Muscle layer of colon (tissue), 2 donors: ENCODE measurements at regions not wholly inside any gene's neighbourhood (a gene's known extent, or its start where the extent isn't known, plus 50 kb on each side); places are given as distances from the start of the nearest gene placed in this dataset.

Experiments
- H3K27ac ChIP-seq: one replicate; pipeline ENCODE4 v1.7.0; 2013; ENCODE audit warnings: low read depth, mild to moderate bottlenecking, low read length, moderate library complexity
- H3K27me3 ChIP-seq, 2 donors: one replicate each; pipeline ENCODE4 v1.7.0; 2013; ENCODE audit warnings: low read length in 2 of 2, mild to moderate bottlenecking in 2 of 2; ENCODE audit not compliant: insufficient read depth in 2 of 2, control insufficient read depth in 1 of 2
- H3K36me3 ChIP-seq: one replicate; pipeline ENCODE4 v1.7.0; 2013; ENCODE audit warnings: mild to moderate bottlenecking, low read length; ENCODE audit not compliant: insufficient read depth
- H3K4me1 ChIP-seq: one replicate; pipeline ENCODE4 v1.7.0; 2013; ENCODE audit warnings: mild to moderate bottlenecking, low read length; ENCODE audit not compliant: insufficient read depth
- H3K4me3 ChIP-seq, 2 donors: one replicate each; pipeline ENCODE4 v1.7.0; 2013; ENCODE audit warnings: low read length in 2 of 2, low read depth in 1 of 2, mild to moderate bottlenecking in 1 of 2, moderate library complexity in 1 of 2
- H3K9ac ChIP-seq: one replicate; pipeline ENCODE4 v1.7.0; 2013; ENCODE audit warnings: low read length
- H3K9me3 ChIP-seq: one replicate; pipeline ENCODE4 v1.7.0; 2013; ENCODE audit warnings: mild to moderate bottlenecking, low read length
- donor health status: abdominal sarcoma.
- donor health status: Adenocarcinoma of cecum.

DNA sequence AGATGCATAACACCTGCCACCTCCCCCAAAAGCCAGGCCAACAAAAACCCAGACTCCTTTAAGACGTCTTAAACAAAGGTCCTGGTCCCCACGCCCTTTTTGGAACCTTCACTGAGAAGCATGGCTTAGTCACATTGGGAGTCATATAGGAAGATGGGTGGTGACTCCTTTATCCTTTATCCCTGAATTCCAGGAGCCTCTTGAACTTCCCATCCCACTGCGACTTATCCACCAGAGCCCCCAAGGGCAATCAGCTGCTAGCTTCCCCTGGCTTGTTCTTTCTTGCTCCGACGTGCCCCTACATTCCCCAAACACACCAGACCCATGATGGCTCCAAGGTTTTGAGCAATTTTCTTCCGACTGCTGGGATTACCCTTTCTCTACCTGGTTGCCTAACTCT lies 567.0 kb upstream of the CADM1 start:
- Histone ChIP-seq H3K9ac (no peak overlapping the region), H3K36me3 (no peaks in the 10 kb centered on the region), H3K27ac (no peak overlapping the region), H3K4me1 (no peaks in the 10 kb centered on the region), H3K9me3 (no peaks in the 10 kb centered on the region), H3K4me3 (no peak overlapping the region), H3K27me3 (no peaks in the 10 kb centered on the region)

DNA sequence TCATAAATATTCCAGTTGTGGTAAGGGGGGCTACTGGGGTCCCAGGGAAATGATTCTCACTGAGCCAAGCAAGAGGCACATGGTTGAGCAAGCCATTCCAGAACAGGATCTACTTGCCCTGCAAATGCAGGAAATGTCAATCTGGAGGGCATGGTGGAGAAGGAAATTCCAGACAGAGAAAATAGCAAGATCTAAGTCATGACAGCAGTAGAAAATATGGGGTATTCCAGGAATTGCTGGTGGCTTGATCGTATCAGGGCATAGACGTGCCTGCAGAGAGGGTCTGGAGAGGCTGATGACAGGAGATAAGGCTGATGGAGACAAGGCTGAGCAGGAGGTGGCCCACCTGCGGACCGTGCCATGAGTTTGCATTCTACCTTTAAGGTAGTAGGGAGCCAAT lies 566.3 kb upstream of the CADM1 start:
- Histone ChIP-seq H3K9me3 (no peaks in the 10 kb centered on the region), H3K27ac (no peak overlapping the region), H3K36me3 (no peaks in the 10 kb centered on the region), H3K4me1 (no peaks in the 10 kb centered on the region), H3K27me3 (no peaks in the 10 kb centered on the region), H3K4me3 (no peak overlapping the region), H3K9ac (no peak overlapping the region)

DNA sequence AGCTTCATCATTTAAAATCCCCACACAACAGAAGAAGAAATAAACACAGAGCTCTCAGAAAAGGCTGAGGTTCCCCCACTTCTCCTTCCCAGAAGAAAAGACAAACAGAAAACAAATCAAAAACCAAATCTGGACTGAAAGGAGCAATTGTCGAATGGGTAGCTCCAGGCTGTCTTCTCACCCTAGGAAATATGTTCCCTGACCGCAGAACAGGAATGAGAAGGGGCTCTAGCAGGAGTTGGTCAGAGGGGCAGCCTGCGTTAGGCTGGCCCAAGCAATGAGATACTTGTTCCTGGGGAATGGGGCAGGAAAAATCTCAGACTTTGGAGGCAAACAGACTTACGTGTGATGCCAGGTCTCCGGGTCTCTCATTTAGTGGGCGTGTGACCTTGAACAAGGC lies 562.6 kb upstream of the CADM1 start:
- no peaks in the 10 kb centered on the region for H3K4me1 ChIP-seq
- H3K27ac ChIP-seq = no peak overlapping the region
- H3K4me3 ChIP-seq = no peak overlapping the region
- H3K27me3 ChIP-seq = no peaks in the 10 kb centered on the region
- no peak overlapping the region for H3K9ac ChIP-seq
- H3K36me3 ChIP-seq = no peaks in the 10 kb centered on the region
- H3K9me3 ChIP-seq = no peaks in the 10 kb centered on the region

DNA sequence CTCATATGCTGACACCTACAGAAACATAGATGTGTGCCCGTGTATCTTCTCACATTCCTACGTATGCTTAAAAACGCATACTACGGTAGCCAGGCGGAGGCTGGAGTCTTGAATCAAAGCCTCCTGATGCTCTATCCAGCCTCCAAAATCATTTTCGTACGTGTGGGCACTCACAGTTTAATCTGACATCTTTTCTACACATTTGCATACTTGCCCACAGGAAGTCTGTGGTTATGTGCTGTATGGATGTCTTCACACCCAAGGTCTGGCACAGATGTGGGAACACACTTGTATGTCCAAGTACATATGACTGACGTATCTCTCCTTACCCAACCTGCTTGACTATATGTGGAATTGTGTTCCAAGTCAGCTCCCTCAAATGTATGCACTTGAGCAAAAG lies 561.8 kb upstream of the CADM1 start:
- Histone ChIP-seq H3K27me3 (no peaks in the 10 kb centered on the region), H3K27ac (no peak overlapping the region), H3K9me3 (no peaks in the 10 kb centered on the region), H3K4me3 (no peak overlapping the region), H3K4me1 (no peaks in the 10 kb centered on the region), H3K36me3 (no peaks in the 10 kb centered on the region), H3K9ac (no peak overlapping the region)

DNA sequence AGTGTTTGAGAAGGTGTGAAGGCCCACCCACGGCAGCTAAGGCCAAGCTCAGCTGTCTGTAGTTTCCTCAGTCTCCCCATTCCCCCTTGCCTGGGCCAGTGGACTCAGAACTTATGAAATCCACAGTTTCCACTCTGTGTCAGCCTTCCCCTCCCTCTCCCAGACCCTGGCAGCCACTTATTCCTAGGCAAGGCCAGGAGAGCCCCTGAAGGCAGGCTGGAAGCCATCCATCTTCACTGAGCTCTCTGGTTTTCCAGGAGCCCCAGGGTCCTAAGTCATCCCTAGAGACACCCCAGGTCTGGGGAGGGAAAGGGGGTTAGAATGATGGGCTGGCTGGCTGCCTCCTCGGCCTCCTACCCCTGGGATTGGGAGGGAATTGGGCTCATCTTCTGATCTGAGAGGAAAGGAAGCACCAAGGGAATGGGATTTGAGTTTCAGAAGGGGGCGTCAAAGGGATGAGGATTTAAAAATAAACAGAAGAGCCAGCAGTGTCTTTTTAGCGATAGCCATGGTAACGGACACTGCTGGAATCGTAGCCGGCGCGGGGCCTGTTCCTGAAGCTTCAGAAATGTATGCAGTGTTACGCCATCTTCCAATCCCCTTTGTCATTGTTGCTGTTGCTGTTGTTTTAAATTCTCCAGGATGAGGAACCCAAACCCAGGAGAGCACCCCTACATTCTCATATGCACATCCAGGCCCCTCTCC lies 561.1 kb upstream of the CADM1 start:
- no peaks in the 10 kb centered on the region for H3K9me3 ChIP-seq

DNA sequence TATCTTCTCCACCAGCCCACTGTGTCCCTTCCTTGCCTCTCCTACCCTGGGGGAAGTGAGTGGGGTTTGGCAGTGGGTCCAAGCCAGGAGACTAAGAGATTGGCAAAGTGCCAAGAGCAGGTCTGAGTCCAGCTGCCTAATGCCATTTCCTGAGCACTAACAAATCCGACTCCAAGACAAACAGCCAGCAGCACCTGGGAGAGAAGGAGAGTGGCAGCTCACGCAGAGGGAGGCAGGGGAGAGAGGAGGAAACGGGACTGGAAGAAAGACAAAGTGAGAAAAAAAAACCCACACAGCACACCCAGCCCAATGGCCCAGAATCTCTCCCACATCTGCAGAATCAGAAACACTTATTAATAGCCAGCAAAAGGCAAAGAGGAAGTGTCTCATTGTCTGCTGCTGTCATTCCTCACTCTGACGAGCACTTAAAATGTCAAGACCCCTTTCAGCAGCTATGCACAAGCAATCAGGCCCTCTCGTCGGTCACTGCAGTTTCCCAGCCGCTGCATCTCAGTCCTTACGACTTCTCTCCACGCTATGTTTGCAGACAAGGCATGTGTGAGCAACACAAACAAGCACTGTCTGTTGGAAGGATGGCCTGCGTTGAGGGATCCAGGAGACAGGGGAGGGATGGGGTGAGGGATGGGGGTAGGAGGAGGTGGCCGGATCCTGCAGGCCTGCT lies 558.4 kb upstream of the CADM1 start:
- H3K27me3 ChIP-seq = no peaks in the 10 kb centered on the region
- H3K27ac ChIP-seq = no peak overlapping the region
- no peaks in the 10 kb centered on the region for H3K9me3 ChIP-seq
- no peaks in the 10 kb centered on the region for H3K36me3 ChIP-seq
- H3K4me3 ChIP-seq = no peak overlapping the region
- H3K4me1 ChIP-seq = no peaks in the 10 kb centered on the region
- H3K9ac ChIP-seq = no peak overlapping the region

More for the DNA sequence above, 561.1 kb upstream of the CADM1 start:
- Histone ChIP-seq H3K4me1 (no peaks in the 10 kb centered on the region), H3K4me3 (no peak overlapping the region), H3K9ac (no peak overlapping the region), H3K27ac (no peak overlapping the region), H3K36me3 (no peaks in the 10 kb centered on the region), H3K27me3 (no peaks in the 10 kb centered on the region)

DNA sequence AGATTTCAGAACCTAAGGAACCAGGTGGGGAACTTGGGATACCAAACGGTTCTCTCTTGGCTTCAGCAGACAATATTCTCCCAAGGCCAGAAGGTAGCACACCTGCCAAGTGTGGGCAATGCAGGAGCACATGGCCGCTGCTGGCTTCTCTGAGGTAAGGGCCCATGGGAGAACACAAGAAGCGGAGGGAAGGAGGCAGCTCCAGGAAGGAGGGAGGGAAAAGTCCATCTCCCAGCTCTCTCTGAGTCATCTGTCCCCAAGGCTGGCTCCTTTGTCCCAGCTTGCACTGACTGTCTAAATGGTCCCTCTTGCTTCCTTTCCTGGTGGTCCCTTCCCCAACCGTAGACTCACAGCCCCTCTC lies 557.9 kb upstream of the CADM1 start:
- no peaks in the 10 kb centered on the region for H3K27me3 ChIP-seq
- no peak overlapping the region for H3K9ac ChIP-seq
- H3K4me1 ChIP-seq = no peaks in the 10 kb centered on the region
- no peak overlapping the region for H3K27ac ChIP-seq
- H3K36me3 ChIP-seq = no peaks in the 10 kb centered on the region
- H3K9me3 ChIP-seq = no peaks in the 10 kb centered on the region
- H3K4me3 ChIP-seq = no peak overlapping the region

DNA sequence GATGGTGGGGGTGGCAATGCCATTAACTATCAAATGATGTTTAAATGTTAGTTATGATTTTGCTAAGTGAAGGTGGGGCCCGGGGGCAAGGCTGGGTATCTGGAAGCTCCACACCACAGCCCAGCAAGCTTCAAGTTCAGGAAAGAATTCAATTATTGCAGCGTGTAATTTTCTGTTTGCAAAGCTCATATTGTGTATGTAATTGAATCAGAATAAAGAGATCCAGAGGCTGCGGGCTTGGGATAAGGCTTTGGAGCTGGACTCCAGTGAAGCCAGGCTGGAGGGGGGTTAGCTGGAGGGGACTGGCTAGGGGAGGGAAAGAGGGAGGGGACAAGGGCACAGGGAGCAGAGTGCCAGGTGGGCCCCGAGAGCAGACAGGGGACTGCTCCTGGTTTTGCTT lies 557.1 kb upstream of the CADM1 start:
- Histone ChIP-seq H3K27me3 (no peaks in the 10 kb centered on the region), H3K36me3 (no peaks in the 10 kb centered on the region), H3K27ac (no peak overlapping the region), H3K9ac (no peak overlapping the region), H3K9me3 (no peaks in the 10 kb centered on the region), H3K4me1 (no peaks in the 10 kb centered on the region), H3K4me3 (no peak overlapping the region)

DNA sequence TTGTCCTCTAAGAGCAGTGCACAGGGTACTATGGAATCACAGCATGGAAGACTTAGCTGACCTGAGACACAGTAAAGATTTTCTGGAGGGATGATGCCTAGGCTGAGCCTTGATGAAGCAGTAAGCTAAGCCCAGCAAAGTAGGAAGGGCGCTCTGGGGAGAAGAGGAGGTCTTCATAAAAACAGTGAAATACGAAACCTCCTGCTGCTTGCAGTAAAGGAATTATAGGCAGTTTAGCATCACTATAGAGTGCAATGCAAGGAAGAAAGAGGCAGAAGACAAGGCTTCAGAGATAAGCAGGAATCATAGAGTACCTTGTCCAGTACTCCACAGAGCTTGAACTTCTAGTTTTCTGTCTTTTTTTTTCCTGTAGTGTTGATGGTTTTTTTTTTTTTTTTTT lies 555.7 kb upstream of the CADM1 start:
- H3K27ac ChIP-seq = no peak overlapping the region
- H3K27me3 ChIP-seq = no peaks in the 10 kb centered on the region
- no peaks in the 10 kb centered on the region for H3K4me1 ChIP-seq
- no peak overlapping the region for H3K9ac ChIP-seq
- H3K9me3 ChIP-seq = no peaks in the 10 kb centered on the region
- no peaks in the 10 kb centered on the region for H3K36me3 ChIP-seq
- H3K4me3 ChIP-seq = no peak overlapping the region

DNA sequence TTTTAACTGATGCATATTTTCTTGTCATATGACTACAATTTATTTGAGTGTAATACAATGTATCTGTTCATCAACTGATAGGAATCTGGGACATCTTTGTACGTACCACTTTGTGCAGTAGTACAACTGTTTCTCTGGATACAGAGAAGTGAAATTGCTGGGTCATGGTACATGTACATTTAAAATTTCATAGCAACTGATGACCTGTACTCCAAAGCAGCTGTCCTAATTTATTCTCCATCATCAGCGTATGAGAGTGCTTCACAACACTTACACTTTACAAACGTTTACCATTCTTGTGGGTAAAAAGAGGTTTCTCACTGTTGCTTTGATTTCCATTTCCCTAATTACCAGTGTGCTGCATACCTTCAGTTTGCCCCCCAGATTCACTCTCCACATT lies 552.8 kb upstream of the CADM1 start:
- Histone ChIP-seq H3K27ac (no peak overlapping the region), H3K27me3 (no peaks in the 10 kb centered on the region), H3K4me1 (no peaks in the 10 kb centered on the region), H3K36me3 (no peaks in the 10 kb centered on the region), H3K4me3 (no peak overlapping the region), H3K9me3 (no peaks in the 10 kb centered on the region), H3K9ac (no peak overlapping the region)

DNA sequence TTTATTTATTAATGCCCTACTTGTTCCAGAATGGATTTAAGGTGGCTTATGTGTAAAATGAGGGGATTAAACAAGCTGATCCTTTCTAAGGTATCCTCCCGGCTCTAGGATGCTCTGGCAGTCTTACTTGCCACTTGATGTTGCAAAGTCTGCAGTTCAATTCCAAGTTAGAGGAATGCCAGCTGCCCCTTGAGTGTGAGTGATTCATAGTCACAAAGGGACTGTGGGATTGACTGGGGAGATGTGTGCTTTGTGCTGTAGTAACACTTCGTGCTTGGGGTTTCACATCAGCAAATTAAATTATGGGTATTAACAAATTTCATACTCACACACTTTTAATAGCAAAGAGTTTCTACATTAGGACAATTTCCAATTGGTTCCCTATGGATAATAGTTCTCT lies 550.8 kb upstream of the CADM1 start:
- H3K27ac ChIP-seq = no peak overlapping the region
- H3K36me3 ChIP-seq = no peaks in the 10 kb centered on the region
- H3K27me3 ChIP-seq = no peaks in the 10 kb centered on the region
- no peak overlapping the region for H3K4me3 ChIP-seq
- H3K9ac ChIP-seq = no peak overlapping the region
- H3K4me1 ChIP-seq = no peaks in the 10 kb centered on the region
- no peaks in the 10 kb centered on the region for H3K9me3 ChIP-seq

DNA sequence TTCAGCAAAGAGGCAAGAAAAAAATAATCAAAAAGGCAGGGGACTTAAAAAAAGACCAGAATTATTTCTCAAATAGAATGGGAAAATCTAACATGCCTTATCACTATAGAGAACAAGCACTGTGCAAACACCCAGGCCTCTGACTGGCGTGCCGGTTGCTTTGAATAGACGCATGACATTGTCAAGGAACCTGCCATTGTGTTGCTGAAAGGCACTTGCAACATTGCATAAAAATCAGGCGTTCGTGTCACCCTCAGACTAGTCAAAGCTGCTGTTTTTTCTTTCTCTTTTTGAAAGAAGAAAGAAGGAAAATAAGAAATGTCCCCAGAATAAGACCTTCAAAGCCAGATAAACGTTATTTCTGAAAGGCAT lies 549.3 kb upstream of the CADM1 start:
- Histone ChIP-seq H3K4me3 (no peak overlapping the region), H3K4me1 (no peaks in the 10 kb centered on the region), H3K27ac (no peak overlapping the region), H3K9ac (no peak overlapping the region), H3K36me3 (no peaks in the 10 kb centered on the region), H3K9me3 (no peaks in the 10 kb centered on the region), H3K27me3 (no peaks in the 10 kb centered on the region)
